ENCODE measurements at regions not wholly inside any gene's neighbourhood (a gene's known extent, or its start where the extent isn't known, plus 50 kb on each side); places are given as distances from the start of the nearest gene placed in this dataset.

DNA sequence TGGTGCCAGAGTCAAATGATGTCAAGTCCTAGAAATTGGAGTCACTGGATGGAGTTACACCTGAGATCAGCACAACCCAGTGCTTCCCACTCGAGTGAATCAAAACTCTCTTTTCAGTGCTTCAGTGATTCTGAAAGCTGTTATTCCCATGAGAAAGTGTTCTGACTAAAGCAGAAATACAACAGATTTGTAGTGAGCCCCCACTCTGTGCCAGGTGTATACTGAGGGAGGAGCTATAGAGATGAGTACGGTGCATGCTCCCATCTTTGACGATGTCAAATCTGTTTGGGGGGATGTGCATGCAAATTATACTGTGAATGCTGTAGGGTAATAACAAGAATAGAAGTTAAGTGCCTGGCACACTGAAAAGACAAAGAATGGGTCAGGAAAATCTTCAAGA is 330.2 kb downstream of the HS3ST1 start:
- Histone ChIP-seq H3K4me2 (ENCODE audit: low read depth, low read length) (no peak overlapping the region), H2AK9ac (replicated peaks; ENCODE audit: low read depth, low read length, poor library complexity) (no peak overlapping the region), H2AFZ (replicated peaks; ENCODE audit: low read length, poor library complexity) (no peak overlapping the region), H4K8ac (ENCODE audit: low read depth in 2 of 2, low read length in 2 of 2) (no peak overlapping the region), H3K4ac (ENCODE audit: low read depth, low read length) (no peak overlapping the region), H2BK15ac (ENCODE audit: low read depth, low read length) (no peak overlapping the region), H4K91ac (ENCODE audit: insufficient read depth, low read depth, low read length) (no peak overlapping the region), H3K27ac (ENCODE audit: insufficient read depth, low read length) (no peak overlapping the region), H4K20me1 (ENCODE audit: insufficient read depth, low read length) (no peaks in the 10 kb centered on the region), H3K4me1 (ENCODE audit: control insufficient read depth, insufficient read depth, low read length) (no peaks in the 10 kb centered on the region), H2BK5ac (ENCODE audit: low read depth, low read length, poor library complexity, severe bottlenecking) (no peak overlapping the region), H3K18ac (ENCODE audit: low read depth, low read length) (no peak overlapping the region), H3K36me3 (ENCODE audit: control insufficient read depth, insufficient read depth, low read length) (no peaks in the 10 kb centered on the region), H3K14ac (replicated peaks; ENCODE audit: low read depth, low read length) (no peak overlapping the region), H3K56ac (ENCODE audit: extremely low read depth, insufficient read depth, low read length) (no peak overlapping the region), H2BK20ac (ENCODE audit: low read depth, low read length) (no peak overlapping the region), H3K9me1 (ENCODE audit: insufficient read depth, low read length) (no peaks in the 10 kb centered on the region), H3K79me1 (ENCODE audit: low read depth in 1 of 2, low read length in 2 of 2) (no peaks in the 10 kb centered on the region), H3K23ac (ENCODE audit: low read depth, low read length) (no peak overlapping the region), H2BK120ac (ENCODE audit: low read depth, low read length) (no peak overlapping the region), H2AK5ac (ENCODE audit: low read depth, low read length) (no peak overlapping the region), H3K9me3 (ENCODE audit: control insufficient read depth, insufficient read depth, low read length) (0 out of 2 replicates have a peak, but pooled peaks cover 2% of the 10 kb centered on the region), H3K4me3 (ENCODE audit: insufficient read depth, low read depth, low read length) (no peak overlapping the region), H3K27me3 (ENCODE audit: control insufficient read depth, insufficient read depth, low read length) (no peaks in the 10 kb centered on the region), H4K5ac (ENCODE audit: low read depth, low read length) (no peak overlapping the region), H3K9ac (ENCODE audit: low read depth, low read length) (no peak overlapping the region)
- ChIA-PET POLR2A (ENCODE audit: unreplicated experiment) (no interaction called here), CTCF (interaction anchor here (0.6 kb wide), 1 partner anchor 59 kb away, joined by 3 read pairs; no protein-coding TSS in a partner anchor)
- dilution Hi-C loops (cut with HindIII; ENCODE audit: low sequenced_read_pairs, unreplicated experiment) (no loop called here), in situ Hi-C loops (cut with MboI; ENCODE audit: low sequenced_read_pairs) (no loop called here), intact Hi-C loops (cut with micrococcal nuclease) (no loop called here)
- WGBS, 2 experiments (ENCODE audit: extremely low coverage in 2 of 2, insufficient read length in 1 of 2), result 81% methylated on average over 3 of the region's 3 CpGs; no CpG with 5 or more reads in 1 of the 2 experiments
- BruUV-seq (replicated peaks), result no TSS peak
- DNase-seq, result no peak
- no peak for ATAC-seq (ENCODE audit: low read depth)
- TF ChIP-seq RAD21 (IDR thresholded peaks at IDR 0.05; ENCODE audit: low read length), result no peak
- no peak for TF ChIP-seq CTCF (conservative IDR thresholded peaks at IDR 0.05; ENCODE audit: low read depth, low read length)
- no peak for TF ChIP-seq NFE2L2 (IDR thresholded peaks at IDR 0.05; ENCODE audit: low read depth, low read length)
- no peak for TF ChIP-seq POLR2A (IDR thresholded peaks at IDR 0.05; ENCODE audit: low read depth, low read length)
- no peak for TF ChIP-seq MAZ (IDR thresholded peaks at IDR 0.05; ENCODE audit: borderline replicate concordance, low read depth, low read length)
- no peak for TF ChIP-seq FOS (IDR thresholded peaks at IDR 0.05; ENCODE audit: low read depth, low read length)
- TF ChIP-seq RFX5 (IDR thresholded peaks at IDR 0.05; ENCODE audit: low read depth, low read length), result no peak
- TF ChIP-seq MXI1 (IDR thresholded peaks at IDR 0.05; ENCODE audit: borderline replicate concordance, low read depth, low read length), result no peak
- TF ChIP-seq MAFK (IDR thresholded peaks at IDR 0.05; ENCODE audit: low read depth, low read length), result no peak
- TF ChIP-seq, protein P1, sequence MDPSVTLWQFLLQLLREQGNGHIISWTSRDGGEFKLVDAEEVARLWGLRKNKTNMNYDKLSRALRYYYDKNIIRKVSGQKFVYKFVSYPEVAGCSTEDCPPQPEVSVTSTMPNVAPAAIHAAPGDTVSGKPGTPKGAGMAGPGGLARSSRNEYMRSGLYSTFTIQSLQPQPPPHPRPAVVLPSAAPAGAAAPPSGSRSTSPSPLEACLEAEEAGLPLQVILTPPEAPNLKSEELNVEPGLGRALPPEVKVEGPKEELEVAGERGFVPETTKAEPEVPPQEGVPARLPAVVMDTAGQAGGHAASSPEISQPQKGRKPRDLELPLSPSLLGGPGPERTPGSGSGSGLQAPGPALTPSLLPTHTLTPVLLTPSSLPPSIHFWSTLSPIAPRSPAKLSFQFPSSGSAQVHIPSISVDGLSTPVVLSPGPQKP (IDR thresholded peaks at IDR 0.05; ENCODE audit: borderline replicate concordance, low read depth, low read length), result no peak
- no peak for TF ChIP-seq SMC3 (IDR thresholded peaks at IDR 0.05; ENCODE audit: low read depth, low read length)

All from IMR-90 (cell line).